CD14-positive monocyte (primary cell): ENCODE measurements at regions not wholly inside any gene's neighbourhood (a gene's known extent, or its start where the extent isn't known, plus 50 kb on each side); places are given as distances from the start of the nearest gene placed in this dataset.

Source experiments
- DNase-seq, 3 donors: peaks; one replicate each; pipeline ENCODE4 v3.0.0-alpha.2; 2011 to 2022
- H2AFZ ChIP-seq: 2 replicates; pipeline ENCODE4 v1.6.0; 2012; ENCODE audit warnings: mild to moderate bottlenecking, low read depth, low read length, inconsistent platforms; ENCODE audit not compliant: insufficient read depth, poor library complexity, severe bottlenecking
- H3K27ac ChIP-seq, 2 donors: 1 replicate in 1 of 2; 2 replicates in 1 of 2; pipeline ENCODE4 v1.5.1; 2012 to 2013; ENCODE audit warnings: low read length in 2 of 2, control low read depth in 1 of 2, inconsistent platforms in 1 of 2, low read depth in 1 of 2, mild to moderate bottlenecking in 1 of 2
- H3K27me3 ChIP-seq, 2 donors: one replicate each; pipeline versions ENCODE4 v1.6.0 to v1.6.1; 2011 to 2013; ENCODE audit warnings: low read length in 2 of 2; ENCODE audit not compliant: control insufficient read depth in 2 of 2, insufficient read depth in 2 of 2
- H3K36me3 ChIP-seq, 2 donors: replicated peaks in 1 of 2; 1 replicate in 1 of 2; 2 replicates in 1 of 2; pipeline versions ENCODE4 v1.5.1 to v1.6.1; 2012 to 2013; ENCODE audit warnings: low read length in 2 of 2, control low read depth in 1 of 2, inconsistent platforms in 1 of 2, mild to moderate bottlenecking in 1 of 2; ENCODE audit not compliant: insufficient read depth in 2 of 2, control insufficient read depth in 1 of 2
- H3K4me1 ChIP-seq, 2 donors: 1 replicate in 1 of 2; 2 replicates in 1 of 2; pipeline versions ENCODE4 v1.5.1 to v1.6.1; 2012 to 2013; ENCODE audit warnings: low read length in 2 of 2, control low read depth in 1 of 2, inconsistent platforms in 1 of 2, mild to moderate bottlenecking in 1 of 2, moderate library complexity in 1 of 2; ENCODE audit not compliant: insufficient read depth in 2 of 2, control insufficient read depth in 1 of 2
- H3K4me2 ChIP-seq: replicated peaks from 2 replicates; pipeline ENCODE3; 2012; ENCODE audit warnings: low read length, moderate library complexity, mild to moderate bottlenecking; ENCODE audit not compliant: poor library complexity, severe bottlenecking; ENCODE audit errors: extremely low read depth
- H3K4me3 ChIP-seq, 3 experiments: fragments of 200-600 bp in 1 of 3; sonication (generic) in 1 of 3; replicated peaks in 1 of 3; 1 replicate in 2 of 3; 2 replicates in 1 of 3; pipeline ENCODE4 v1.5.1; 2011 to 2013; ENCODE audit warnings: low read length in 3 of 3, mild to moderate bottlenecking in 3 of 3, control low read depth in 2 of 3, low read depth in 2 of 3, inconsistent platforms in 1 of 3, moderate library complexity in 1 of 3
- H3K79me2 ChIP-seq: 2 replicates; pipeline ENCODE4 v1.6.0; 2012; ENCODE audit warnings: mild to moderate bottlenecking, control low read depth, inconsistent platforms, low read length, moderate library complexity; ENCODE audit not compliant: insufficient read depth
- H3K9ac ChIP-seq: 2 replicates; pipeline ENCODE4 v1.6.0; 2017; ENCODE audit warnings: low read length, mild to moderate bottlenecking; ENCODE audit not compliant: insufficient read depth, poor library complexity, severe bottlenecking
- H3K9me3 ChIP-seq, 2 donors: replicated peaks in 1 of 2; 1 replicate in 1 of 2; 2 replicates in 1 of 2; pipeline versions ENCODE4 v1.5.1 to v1.6.1; 2012 to 2013; ENCODE audit warnings: low read length in 2 of 2, control low read depth in 1 of 2; ENCODE audit not compliant: control insufficient read depth in 1 of 2, insufficient read depth in 1 of 2
- H4K20me1 ChIP-seq: 2 replicates; pipeline ENCODE4 v1.6.0; 2012; ENCODE audit warnings: mild to moderate bottlenecking, low read length, control low read depth, moderate library complexity; ENCODE audit not compliant: insufficient read depth
- H3K27ac Mint-ChIP-seq, 7 donors: one replicate each; pipeline ENCODE4 v1.8.0; 2020; ENCODE audit warnings: mild to moderate bottlenecking in 7 of 7, mixed read lengths in 7 of 7, moderate library complexity in 6 of 7, inconsistent platforms in 2 of 7
- H3K27me3 Mint-ChIP-seq, 3 donors: one replicate each; pipeline ENCODE4 v1.8.0; 2021 to 2022; ENCODE audit warnings: low read depth in 3 of 3, mild to moderate bottlenecking in 3 of 3, mixed read lengths in 3 of 3, moderate library complexity in 3 of 3, inconsistent platforms in 1 of 3
- H3K36me3 Mint-ChIP-seq, 2 donors: one replicate each; pipeline ENCODE4 v1.8.0; 2020; ENCODE audit warnings: mixed read lengths in 2 of 2, inconsistent platforms in 1 of 2, mild to moderate bottlenecking in 1 of 2
- H3K4me1 Mint-ChIP-seq: one replicate; pipeline ENCODE4 v1.8.0; 2020; ENCODE audit warnings: mild to moderate bottlenecking, mixed read lengths
- H3K4me3 Mint-ChIP-seq, 2 donors: one replicate each; pipeline ENCODE4 v1.8.0; 2020; ENCODE audit warnings: mild to moderate bottlenecking in 2 of 2, mixed read lengths in 2 of 2, moderate library complexity in 1 of 2
- H3K9me3 Mint-ChIP-seq, 7 donors: one replicate each; pipeline ENCODE4 v1.8.0; 2020 to 2022; ENCODE audit warnings: mixed read lengths in 7 of 7, mild to moderate bottlenecking in 6 of 7, moderate library complexity in 6 of 7, inconsistent platforms in 2 of 7
- WGBS: methylation state at CpG from one replicate; pipeline ENCODE4 v1.1.5; 2013; ENCODE audit warnings: missing lambda C conversion rate; ENCODE audit not compliant: insufficient coverage; 5-methylcytosine and 5-hydroxymethylcytosine counted together
- intact Hi-C, 2 donors: fragments of 100-400 bp; cut with micrococcal nuclease; formaldehyde crosslinking; loops; one replicate each; pipeline versions ENCODE4 v1.15.0 to v1.15.1; 2023
- TF ChIP-seq, protein P1 (sequence below): fragments of 200-600 bp; IDR thresholded peaks from one replicate; pipeline ENCODE4 v1.8.0; 2022; ENCODE audit warnings: antibody characterized with exemption, mild to moderate bottlenecking

DNA sequence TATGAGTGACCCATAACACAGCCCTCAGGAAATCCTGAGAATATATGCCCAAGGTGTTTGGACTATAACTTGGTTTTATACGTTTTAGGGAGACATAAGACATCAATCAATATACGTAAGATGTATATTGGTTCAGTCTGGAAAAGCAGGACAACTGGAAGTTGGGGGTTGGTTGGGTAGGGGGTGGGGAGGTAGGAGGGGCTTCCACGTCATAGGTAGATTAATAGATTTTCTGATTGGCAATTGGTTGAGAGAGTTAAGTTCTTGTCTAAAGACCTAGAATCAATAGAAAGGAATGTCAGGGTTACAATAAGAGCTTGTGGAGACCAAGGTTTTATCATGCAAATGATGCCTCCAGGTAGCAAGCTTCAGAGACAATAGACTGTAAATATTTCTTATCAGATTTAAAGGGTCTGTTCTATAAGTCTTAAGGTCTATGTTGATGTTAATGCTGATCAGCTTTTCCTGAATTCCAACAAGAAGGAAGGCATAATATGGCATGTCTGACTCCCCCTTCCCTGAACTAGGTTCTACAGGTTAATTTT, 2267.7 kb upstream of the ACO1 start:
- Mint-ChIP-seq H3K27ac (no peak overlapping the region), H3K36me3 (no peaks in the 10 kb centered on the region), H3K9me3 (peaks cover 0 to 4% (median 2%) of the 10 kb centered on the region in 7 donors), H3K4me3 (no peak overlapping the region), H3K4me1 (no peaks in the 10 kb centered on the region), H3K27me3 (no peaks in the 10 kb centered on the region)
- Histone ChIP-seq H2AFZ (no peak overlapping the region), H4K20me1 (no peaks in the 10 kb centered on the region), H3K4me3 (no peak overlapping the region), H3K27ac (no peak overlapping the region), H3K9me3 (no peaks in the 10 kb centered on the region), H3K9ac (no peak overlapping the region), H3K27me3 (no peaks in the 10 kb centered on the region), H3K79me2 (no peaks in the 10 kb centered on the region), H3K36me3 (no peaks in the 10 kb centered on the region), H3K4me2 (no peak overlapping the region), H3K4me1 (no peaks in the 10 kb centered on the region)
- WGBS = 78% methylated on average over 3 of the region's 3 CpGs
- TF ChIP-seq, protein P1, sequence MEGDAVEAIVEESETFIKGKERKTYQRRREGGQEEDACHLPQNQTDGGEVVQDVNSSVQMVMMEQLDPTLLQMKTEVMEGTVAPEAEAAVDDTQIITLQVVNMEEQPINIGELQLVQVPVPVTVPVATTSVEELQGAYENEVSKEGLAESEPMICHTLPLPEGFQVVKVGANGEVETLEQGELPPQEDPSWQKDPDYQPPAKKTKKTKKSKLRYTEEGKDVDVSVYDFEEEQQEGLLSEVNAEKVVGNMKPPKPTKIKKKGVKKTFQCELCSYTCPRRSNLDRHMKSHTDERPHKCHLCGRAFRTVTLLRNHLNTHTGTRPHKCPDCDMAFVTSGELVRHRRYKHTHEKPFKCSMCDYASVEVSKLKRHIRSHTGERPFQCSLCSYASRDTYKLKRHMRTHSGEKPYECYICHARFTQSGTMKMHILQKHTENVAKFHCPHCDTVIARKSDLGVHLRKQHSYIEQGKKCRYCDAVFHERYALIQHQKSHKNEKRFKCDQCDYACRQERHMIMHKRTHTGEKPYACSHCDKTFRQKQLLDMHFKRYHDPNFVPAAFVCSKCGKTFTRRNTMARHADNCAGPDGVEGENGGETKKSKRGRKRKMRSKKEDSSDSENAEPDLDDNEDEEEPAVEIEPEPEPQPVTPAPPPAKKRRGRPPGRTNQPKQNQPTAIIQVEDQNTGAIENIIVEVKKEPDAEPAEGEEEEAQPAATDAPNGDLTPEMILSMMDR = no peak
- intact Hi-C loops = loop anchor here in 1 of 2 donors (10.0 kb wide), 1 partner anchor 62 kb away; no protein-coding TSS in a partner anchor
- DNase-seq = no peak

- no peaks in the 10 kb centered on the region for H3K27me3 Mint-ChIP-seq
- no peaks in the 10 kb centered on the region for H3K36me3 Mint-ChIP-seq
- no peaks in the 10 kb centered on the region for H4K20me1 ChIP-seq
- no peak overlapping the region for H3K9ac ChIP-seq
- no peaks in the 10 kb centered on the region for H3K4me1 Mint-ChIP-seq
- no peaks in the 10 kb centered on the region for H3K79me2 ChIP-seq
- peaks cover 0 to 4% (median 2%) of the 10 kb centered on the region in 7 donors for H3K9me3 Mint-ChIP-seq
- no peaks in the 10 kb centered on the region for H3K27me3 ChIP-seq
- H3K4me3 ChIP-seq = no peak overlapping the region
- no peak for DNase-seq
- TF ChIP-seq, protein P1 = no peak
- H3K36me3 ChIP-seq = no peaks in the 10 kb centered on the region
- no peak overlapping the region for H3K27ac Mint-ChIP-seq
- H3K27ac ChIP-seq = no peak overlapping the region
- H3K4me1 ChIP-seq = no peaks in the 10 kb centered on the region
- H3K4me2 ChIP-seq = no peak overlapping the region
- no peaks in the 10 kb centered on the region for H3K9me3 ChIP-seq
- H2AFZ ChIP-seq = no peak overlapping the region
- WGBS = 87% methylated on average over 2 of the region's 5 CpGs
- no peak overlapping the region for H3K4me3 Mint-ChIP-seq
- intact Hi-C loops = no loop called here
These were observed 2263.8 kb upstream of the ACO1 start for GRCh38 chr9:30120666-30121065.
